ENCODE measurements at regions not wholly inside any gene's neighbourhood (a gene's known extent, or its start where the extent isn't known, plus 50 kb on each side); places are given as distances from the start of the nearest gene placed in this dataset.

GRCh38 chr9:706606-707459 lies 134.7 kb upstream of the DMRT1 start (continued):
- TF ChIP-seq ZNF75D (CRISPR knock-in tag; IDR thresholded peaks at IDR 0.05; ENCODE audit: borderline replicate concordance): no peak
- no peak for TF ChIP-seq ZNF782 (CRISPR knock-in tag; IDR thresholded peaks at IDR 0.05; ENCODE audit: borderline replicate concordance)
- TF ChIP-seq NFIC (IDR thresholded peaks at IDR 0.05; ENCODE audit: low read length): no peak; the same call in 1 of the 2 replicates
- TF ChIP-seq CHD2 (IDR thresholded peaks at IDR 0.05; ENCODE audit: low read depth, low read length): no peak
- TF ChIP-seq PHB2 (IDR thresholded peaks at IDR 0.05; ENCODE audit: partially characterized antibody): no peak
- no peak for TF ChIP-seq MAFG (CRISPR knock-in tag; IDR thresholded peaks at IDR 0.05)
- TF ChIP-seq MAF1 (CRISPR knock-in tag; IDR thresholded peaks at IDR 0.05; ENCODE audit: borderline replicate concordance): no peak
- no peak for TF ChIP-seq NCOA1 (CRISPR knock-in tag; IDR thresholded peaks at IDR 0.05)
- TF ChIP-seq ZNF468 (CRISPR knock-in tag; IDR thresholded peaks at IDR 0.05): no peak
- no peak for TF ChIP-seq ZNF691 (CRISPR knock-in tag; IDR thresholded peaks at IDR 0.05; ENCODE audit: borderline replicate concordance, low read depth)
- TF ChIP-seq GRHL1 (CRISPR knock-in tag; conservative IDR thresholded peaks at IDR 0.05): no peak
- no peak for TF ChIP-seq CAMTA2 (CRISPR knock-in tag; IDR thresholded peaks at IDR 0.05; ENCODE audit: borderline replicate concordance)
- no peak for TF ChIP-seq PPARG (CRISPR knock-in tag; conservative IDR thresholded peaks at IDR 0.05)
- TF ChIP-seq ZNF251 (CRISPR knock-in tag; IDR thresholded peaks at IDR 0.05): no peak
- TF ChIP-seq ZFY (CRISPR knock-in tag; IDR thresholded peaks at IDR 0.05): 0 out of 2 replicates have a peak, but pooled peaks have one; percentile 38
- no peak for TF ChIP-seq RBM39 (IDR thresholded peaks at IDR 0.05; ENCODE audit: low read depth, low read length, poor library complexity, severe bottlenecking)
- TF ChIP-seq USF2 (IDR thresholded peaks at IDR 0.05; ENCODE audit: low read depth, low read length): no peak
- TF ChIP-seq USF2 (CRISPR knock-in tag; IDR thresholded peaks at IDR 0.05; ENCODE audit: borderline replicate concordance): no peak
- no peak for TF ChIP-seq CTCF (CRISPR knock-in tag; IDR thresholded peaks at IDR 0.05)
- no peak for TF ChIP-seq ZBTB25 (CRISPR knock-in tag; IDR thresholded peaks at IDR 0.05)
- TF ChIP-seq ZSCAN30 (CRISPR knock-in tag; IDR thresholded peaks at IDR 0.05): no peak
- TF ChIP-seq ZNF816 (CRISPR knock-in tag; IDR thresholded peaks at IDR 0.05; ENCODE audit: borderline replicate concordance): no peak

All from HepG2 (cell line).